ENCODE measurements at regions not wholly inside any gene's neighbourhood (a gene's known extent, or its start where the extent isn't known, plus 50 kb on each side); places are given as distances from the start of the nearest gene placed in this dataset.

DNA sequence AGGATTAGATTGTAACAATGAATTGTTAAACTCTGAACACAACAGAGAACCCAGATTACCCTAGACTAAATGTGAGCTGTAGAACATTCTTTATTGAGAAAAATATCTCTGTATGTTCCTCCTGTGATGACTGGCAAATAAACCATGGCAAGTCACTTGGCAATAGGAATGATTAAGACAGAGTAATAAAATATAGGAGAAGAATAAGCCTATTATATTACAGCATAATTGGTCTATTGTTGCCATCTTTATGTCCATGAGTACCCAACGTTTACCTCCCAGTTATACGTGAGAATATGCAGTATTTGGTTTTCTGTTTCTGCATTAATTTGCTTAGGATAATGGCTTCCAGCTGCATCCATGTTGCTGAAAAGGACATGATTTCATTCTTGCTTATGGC, 211.2 kb upstream of the AVPR1A start:
- TF ChIP-seq CTCF (IDR thresholded peaks at IDR 0.05) (no peak), POLR2AphosphoS5 (IDR thresholded peaks at IDR 0.05) (no peak), POLR2A (IDR thresholded peaks at IDR 0.05) (no peak)

Measured in transverse colon (tissue), 4 donors.